ENCODE measurements at regions not wholly inside any gene's neighbourhood (a gene's known extent, or its start where the extent isn't known, plus 50 kb on each side); places are given as distances from the start of the nearest gene placed in this dataset.
"Not testable (repeated sequence)": the region's sequence is repeated elsewhere in the genome, so short reads cannot be mapped to it uniquely, and the experiment has no call there.

DNA sequence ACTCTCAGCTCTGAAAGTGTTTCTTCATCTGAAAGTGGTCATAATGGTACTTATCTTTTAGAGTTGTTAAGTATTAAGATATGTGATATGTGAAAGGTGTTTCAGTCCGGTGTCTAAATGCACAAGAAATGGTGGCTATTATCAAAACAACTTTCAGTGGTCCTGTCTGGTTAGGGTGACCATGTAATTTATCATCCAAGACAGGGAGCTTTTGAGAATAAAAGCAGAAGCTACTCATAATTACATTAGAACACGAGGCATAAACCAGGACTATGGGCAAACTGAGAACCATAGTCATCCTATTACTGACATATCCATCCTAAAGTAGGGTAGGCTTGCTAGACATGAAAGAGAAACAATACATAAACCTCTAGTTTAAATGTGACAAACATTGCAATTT, 418.1 kb upstream of the SEMA6A start:
- no peak for DNase-seq

GRCh38 chr5:116989995-116990394, 415.4 kb upstream of the SEMA6A start:
- DNase-seq = peak; percentile 4

- no peak for DNase-seq
These were observed 407.4 kb upstream of the SEMA6A start for GRCh38 chr5:116982035-116982434.

GRCh38 chr5:116980581-116980980, 406.0 kb upstream of the SEMA6A start:
- DNase-seq = no peak

DNA sequence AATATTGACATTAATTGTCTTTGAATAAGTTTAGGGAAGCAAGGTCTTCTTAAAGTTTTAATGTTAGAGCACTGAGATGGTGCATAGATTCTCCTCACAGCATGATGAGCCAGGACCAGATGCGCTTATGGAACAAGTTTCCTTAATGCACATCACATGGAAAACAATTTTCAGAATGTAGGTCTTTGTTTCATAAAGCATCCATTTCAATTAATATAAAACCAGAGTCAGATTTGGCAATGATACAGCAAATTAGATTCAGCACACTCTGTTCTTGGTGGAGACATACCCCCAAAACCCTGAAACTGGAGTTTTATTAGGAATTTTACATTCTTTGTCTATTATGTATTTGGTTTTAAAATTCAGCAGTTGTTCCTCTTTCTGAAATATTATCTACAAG, 402.1 kb upstream of the SEMA6A start:
- no peak for DNase-seq

GRCh38 chr5:116971131-116971530, 396.5 kb upstream of the SEMA6A start:
- no peak for DNase-seq

- DNase-seq = peak; percentile 80
These were observed 395.7 kb upstream of the SEMA6A start for GRCh38 chr5:116970318-116970717.

GRCh38 chr5:116964438-116964837, 389.8 kb upstream of the SEMA6A start:
- no peak for DNase-seq

- DNase-seq = no peak
These were observed 386.4 kb upstream of the SEMA6A start for GRCh38 chr5:116961021-116961420.

- no peak for DNase-seq
These were observed 385.2 kb upstream of the SEMA6A start for GRCh38 chr5:116959843-116960242.

DNA sequence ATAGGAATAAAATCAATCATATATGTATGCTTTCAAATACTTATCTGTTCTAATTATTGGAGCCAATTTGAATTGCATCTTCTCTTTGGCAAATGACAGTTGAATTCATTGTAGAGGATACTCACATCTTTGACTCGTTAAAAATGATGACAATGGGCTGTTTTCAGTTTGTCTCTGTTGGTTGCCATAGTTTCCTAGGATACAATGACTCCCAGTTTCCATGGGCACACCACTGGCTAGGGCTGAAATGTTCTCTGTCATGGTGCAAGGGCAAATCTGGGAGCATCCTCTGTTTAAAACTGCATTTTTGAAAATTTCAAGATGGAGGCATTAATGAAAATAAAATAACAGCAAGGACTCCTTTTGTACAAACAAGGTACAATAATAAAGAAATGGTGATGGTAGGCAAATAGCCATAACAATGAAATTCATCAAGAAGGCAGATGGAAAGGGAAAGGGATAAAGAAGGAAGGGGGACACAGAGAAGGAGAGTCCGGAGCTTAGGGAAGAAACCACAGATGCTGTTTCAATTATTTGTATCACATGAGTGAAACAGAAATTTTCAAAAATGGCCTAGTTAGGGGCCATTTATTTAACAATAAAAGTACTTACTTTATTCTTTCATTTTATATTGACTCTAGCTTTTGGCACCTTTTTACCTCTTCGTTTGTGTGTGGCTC, 378.8 kb upstream of the SEMA6A start:
- DNase-seq = no peak

- no peak for DNase-seq
These were observed 376.6 kb upstream of the SEMA6A start for GRCh38 chr5:116951219-116951618.

GRCh38 chr5:116947691-116948528, 373.3 kb upstream of the SEMA6A start:
- peak; percentile 49 for DNase-seq

DNA sequence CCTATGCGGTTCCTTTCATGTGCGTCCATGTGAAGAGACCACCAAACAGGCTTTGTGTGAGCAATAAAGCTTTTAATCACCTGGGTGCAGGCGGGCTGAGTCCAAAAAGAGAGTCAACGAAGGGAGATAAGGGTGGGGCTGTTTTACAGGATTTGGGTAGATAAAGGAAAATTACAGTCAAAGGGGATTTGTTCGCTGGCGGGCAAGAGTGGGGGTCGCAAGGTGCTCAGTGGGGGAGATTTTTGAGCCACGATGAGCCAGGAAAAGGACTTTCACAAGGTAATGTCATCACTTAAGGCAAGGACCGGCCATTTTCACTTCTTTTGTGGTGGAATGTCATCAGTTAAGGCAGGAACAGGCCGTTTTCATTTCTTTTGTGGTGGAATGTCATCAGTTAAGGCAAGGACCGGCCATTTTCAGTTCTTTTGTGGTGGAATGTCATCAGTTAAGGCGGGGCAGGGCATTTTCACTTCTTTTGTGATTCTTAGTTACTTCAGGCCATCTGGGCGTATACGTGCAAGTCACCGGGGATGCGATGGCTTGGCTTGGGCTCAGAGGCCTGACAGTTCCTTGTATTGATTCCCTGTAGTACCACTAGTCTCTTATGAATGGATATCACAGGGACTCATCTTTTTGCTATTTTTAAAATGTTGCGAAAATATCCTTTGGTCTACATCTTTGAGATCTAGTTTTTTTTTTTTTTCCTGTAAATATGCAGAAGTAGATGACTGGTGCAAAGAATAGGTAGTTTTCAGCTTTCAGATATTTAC, 371.2 kb upstream of the SEMA6A start:
- not testable (repeated sequence) for DNase-seq

DNA sequence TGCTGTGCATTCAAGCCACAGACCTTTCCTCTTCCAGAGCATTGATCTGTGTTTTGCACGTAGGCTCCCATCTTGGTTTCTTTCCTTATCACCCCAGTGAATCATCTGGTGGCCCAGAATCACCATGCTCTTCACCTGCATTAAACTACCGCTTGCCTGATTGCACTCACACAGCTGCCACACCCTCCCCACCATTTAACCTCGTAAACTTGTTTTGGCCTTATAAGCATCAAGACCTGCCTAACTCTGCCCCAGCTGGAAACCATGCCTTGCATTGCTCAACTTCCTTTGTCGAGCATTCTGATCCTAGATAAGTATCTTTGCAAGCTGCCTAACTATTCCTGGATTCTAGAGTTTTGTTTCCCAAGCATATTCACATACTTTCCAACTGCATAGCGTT, 369.6 kb upstream of the SEMA6A start:
- DNase-seq = peak; percentile 52

- DNase-seq = no peak
These were observed 368.0 kb upstream of the SEMA6A start for GRCh38 chr5:116942622-116943021.

- peak; percentile 81 for DNase-seq
These were observed 365.0 kb upstream of the SEMA6A start for GRCh38 chr5:116939641-116940040.

- DNase-seq = no peak
These were observed 363.9 kb upstream of the SEMA6A start for GRCh38 chr5:116938488-116938887.

- no peak for DNase-seq
These were observed 361.0 kb upstream of the SEMA6A start for GRCh38 chr5:116935561-116936162.

GRCh38 chr5:116930616-116931015, 356.0 kb upstream of the SEMA6A start:
- peak; percentile 11 for DNase-seq

- no peak for DNase-seq
These were observed 348.7 kb upstream of the SEMA6A start for GRCh38 chr5:116923344-116923743.

- no peak for DNase-seq
These were observed 347.9 kb upstream of the SEMA6A start for GRCh38 chr5:116922532-116922931.

- no peak for DNase-seq
These were observed 340.4 kb upstream of the SEMA6A start for GRCh38 chr5:116914869-116915504.
